ENCODE measurements at regions not wholly inside any gene's neighbourhood (a gene's known extent, or its start where the extent isn't known, plus 50 kb on each side); places are given as distances from the start of the nearest gene placed in this dataset.

DNA sequence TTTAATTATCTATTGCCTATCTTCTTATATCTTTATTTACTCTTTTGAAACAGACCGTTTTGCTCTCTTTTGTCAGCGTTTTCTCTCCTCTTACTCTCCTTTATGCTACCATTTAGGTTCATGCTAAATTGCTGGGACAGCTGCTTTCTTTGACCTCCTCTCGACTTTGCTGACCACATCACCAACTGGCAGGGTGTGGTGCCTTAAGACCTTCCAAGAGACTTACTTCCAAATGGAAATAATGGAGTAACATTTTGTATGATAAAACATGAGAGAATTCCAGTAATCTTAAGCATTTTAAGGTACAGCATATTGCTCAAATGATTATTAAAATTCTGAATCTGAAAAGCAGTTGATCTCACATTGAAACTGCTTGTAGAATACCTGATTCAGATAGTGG lies 71.5 kb upstream of the MEF2C start:
- POLR2A ChIA-PET: no interaction called here
- no TSS peak for BruUV-seq (replicated peaks)
- H2AFZ ChIP-seq (ENCODE audit: low read length): no peak overlapping the region
- TF ChIP-seq EZH2phosphoT487 (IDR thresholded peaks at IDR 0.05; ENCODE audit: borderline replicate concordance, low read depth, low read length): no peak
- TF ChIP-seq, protein P1, sequence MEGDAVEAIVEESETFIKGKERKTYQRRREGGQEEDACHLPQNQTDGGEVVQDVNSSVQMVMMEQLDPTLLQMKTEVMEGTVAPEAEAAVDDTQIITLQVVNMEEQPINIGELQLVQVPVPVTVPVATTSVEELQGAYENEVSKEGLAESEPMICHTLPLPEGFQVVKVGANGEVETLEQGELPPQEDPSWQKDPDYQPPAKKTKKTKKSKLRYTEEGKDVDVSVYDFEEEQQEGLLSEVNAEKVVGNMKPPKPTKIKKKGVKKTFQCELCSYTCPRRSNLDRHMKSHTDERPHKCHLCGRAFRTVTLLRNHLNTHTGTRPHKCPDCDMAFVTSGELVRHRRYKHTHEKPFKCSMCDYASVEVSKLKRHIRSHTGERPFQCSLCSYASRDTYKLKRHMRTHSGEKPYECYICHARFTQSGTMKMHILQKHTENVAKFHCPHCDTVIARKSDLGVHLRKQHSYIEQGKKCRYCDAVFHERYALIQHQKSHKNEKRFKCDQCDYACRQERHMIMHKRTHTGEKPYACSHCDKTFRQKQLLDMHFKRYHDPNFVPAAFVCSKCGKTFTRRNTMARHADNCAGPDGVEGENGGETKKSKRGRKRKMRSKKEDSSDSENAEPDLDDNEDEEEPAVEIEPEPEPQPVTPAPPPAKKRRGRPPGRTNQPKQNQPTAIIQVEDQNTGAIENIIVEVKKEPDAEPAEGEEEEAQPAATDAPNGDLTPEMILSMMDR (conservative IDR thresholded peaks at IDR 0.05; ENCODE audit: low read length): no peak
- H3K4me2 ChIP-seq (ENCODE audit: low read length): no peak overlapping the region
- H3K9me3 ChIP-seq (ENCODE audit: low read length): no peaks in the 10 kb centered on the region
- H4K20me1 ChIP-seq (ENCODE audit: insufficient read depth, low read length): no peaks in the 10 kb centered on the region
- peaks cover 13% of the 10 kb centered on the region for H3K4me1 ChIP-seq (ENCODE audit: insufficient read depth, low read length, poor library complexity, severe bottlenecking)
- H3K79me2 ChIP-seq (ENCODE audit: insufficient read depth, low read depth, low read length): no peaks in the 10 kb centered on the region
- no peak overlapping the region for H3K4me3 ChIP-seq (ENCODE audit: low read depth, low read length, poor library complexity, severe bottlenecking)
- H3K9me2 ChIP-seq (ENCODE audit: insufficient read depth, low read length): no peaks in the 10 kb centered on the region
- DNase-seq (ENCODE audit: low spot score): no peak
- no peak overlapping the region for H3K27ac ChIP-seq (ENCODE audit: low read depth, low read length, poor library complexity, severe bottlenecking)
- no peaks in the 10 kb centered on the region for H3K36me3 ChIP-seq (ENCODE audit: insufficient read depth, low read length)
- CTCF ChIA-PET (ENCODE audit: unreplicated experiment): no interaction called here
- intact Hi-C loops (cut with micrococcal nuclease; ENCODE audit: unreplicated experiment): no loop called here

GRCh38 chr5:88952996-88953643 lies 70.1 kb upstream of the MEF2C start:
- Histone ChIP-seq H3K4me3 (ENCODE audit: low read depth, low read length, poor library complexity, severe bottlenecking) (no peak overlapping the region), H3K36me3 (ENCODE audit: insufficient read depth, low read length) (no peaks in the 10 kb centered on the region), H4K20me1 (ENCODE audit: insufficient read depth, low read length) (no peaks in the 10 kb centered on the region), H3K27ac (ENCODE audit: low read depth, low read length, poor library complexity, severe bottlenecking) (no peak overlapping the region), H3K9me3 (ENCODE audit: low read length) (no peaks in the 10 kb centered on the region), H2AFZ (ENCODE audit: low read length) (no peak overlapping the region), H3K4me2 (ENCODE audit: low read length) (peak overlapping the region; percentile 16; the same call in 1 of the 2 replicates), H3K9me2 (ENCODE audit: insufficient read depth, low read length) (no peaks in the 10 kb centered on the region), H3K79me2 (ENCODE audit: insufficient read depth, low read depth, low read length) (no peaks in the 10 kb centered on the region), H3K4me1 (ENCODE audit: insufficient read depth, low read length, poor library complexity, severe bottlenecking) (peaks cover 13% of the 10 kb centered on the region)
- no peak for TF ChIP-seq EZH2phosphoT487 (IDR thresholded peaks at IDR 0.05; ENCODE audit: borderline replicate concordance, low read depth, low read length)
- ChIA-PET CTCF (ENCODE audit: unreplicated experiment) (no interaction called here), POLR2A (interaction anchor here (0.5 to 0.6 kb wide), 2 partner anchors 68 to 569 kb away, joined by 3 read pairs; no protein-coding TSS in a partner anchor)
- peak; percentile 3 for DNase-seq (ENCODE audit: low spot score)
- intact Hi-C loops (cut with micrococcal nuclease; ENCODE audit: unreplicated experiment): no loop called here
- BruUV-seq (replicated peaks): no TSS peak

GRCh38 chr5:88952344-88952743 lies 69.4 kb upstream of the MEF2C start:
- peak; percentile 4 for DNase-seq (ENCODE audit: low spot score)
- no TSS peak for BruUV-seq (replicated peaks)
- Histone ChIP-seq H2AFZ (ENCODE audit: low read length) (no peak overlapping the region), H3K9me2 (ENCODE audit: insufficient read depth, low read length) (no peaks in the 10 kb centered on the region), H3K79me2 (ENCODE audit: insufficient read depth, low read depth, low read length) (no peaks in the 10 kb centered on the region), H3K36me3 (ENCODE audit: insufficient read depth, low read length) (no peaks in the 10 kb centered on the region), H3K4me2 (ENCODE audit: low read length) (0 out of 2 replicates have a peak overlapping the region, but pooled peaks have one; percentile 16), H4K20me1 (ENCODE audit: insufficient read depth, low read length) (no peaks in the 10 kb centered on the region), H3K4me1 (ENCODE audit: insufficient read depth, low read length, poor library complexity, severe bottlenecking) (peaks cover 13% of the 10 kb centered on the region), H3K4me3 (ENCODE audit: low read depth, low read length, poor library complexity, severe bottlenecking) (no peak overlapping the region), H3K9me3 (ENCODE audit: low read length) (no peaks in the 10 kb centered on the region), H3K27ac (ENCODE audit: low read depth, low read length, poor library complexity, severe bottlenecking) (no peak overlapping the region)
- POLR2A ChIA-PET: interaction anchor here (0.6 to 1.6 kb wide), 4 partner anchors 8 to 569 kb away, joined by 3 to 5 read pairs (median 3); no protein-coding TSS in a partner anchor
- no peak for TF ChIP-seq EZH2phosphoT487 (IDR thresholded peaks at IDR 0.05; ENCODE audit: borderline replicate concordance, low read depth, low read length)
- TF ChIP-seq, protein P1 (conservative IDR thresholded peaks at IDR 0.05; ENCODE audit: low read length): no peak
- CTCF ChIA-PET (ENCODE audit: unreplicated experiment): no interaction called here
- intact Hi-C loops (cut with micrococcal nuclease; ENCODE audit: unreplicated experiment): no loop called here

Measured in OCI-LY7 (cell line).